ENCODE measurements at regions not wholly inside any gene's neighbourhood (a gene's known extent, or its start where the extent isn't known, plus 50 kb on each side); places are given as distances from the start of the nearest gene placed in this dataset.
"Not testable (repeated sequence)": the region's sequence is repeated elsewhere in the genome, so short reads cannot be mapped to it uniquely, and the experiment has no call there.

DNA sequence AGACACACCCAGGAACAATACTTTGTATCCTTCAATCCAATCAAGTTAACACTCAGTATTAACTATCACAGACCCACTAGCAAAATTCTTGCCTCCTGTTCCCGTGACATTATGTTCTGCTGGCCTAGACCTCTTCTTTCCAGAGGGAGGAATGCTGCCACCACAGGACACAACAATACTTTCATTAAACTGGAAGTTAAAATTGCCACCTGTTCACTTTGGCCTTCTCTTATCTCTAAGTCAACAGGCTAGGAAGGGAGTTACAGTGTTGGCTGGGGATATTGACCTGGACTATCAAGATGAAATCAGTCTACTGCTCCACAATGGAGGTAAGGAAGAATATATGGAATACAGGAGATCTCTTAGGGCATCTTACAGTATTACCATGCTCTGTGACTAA is 1000.4 kb upstream of the GBE1 start:
- ATAC-seq = no peak
- DNase-seq = no peak

- no peak for ATAC-seq
- DNase-seq = no peak
These were observed 984.1 kb upstream of the GBE1 start for GRCh38 chr3:82745544-82745943.

- no peak for ATAC-seq
- no peak for DNase-seq
These were observed 981.8 kb upstream of the GBE1 start for GRCh38 chr3:82743196-82743595.

- no peak for DNase-seq
- ATAC-seq = no peak
These were observed 979.9 kb upstream of the GBE1 start for GRCh38 chr3:82741346-82741745.

DNA sequence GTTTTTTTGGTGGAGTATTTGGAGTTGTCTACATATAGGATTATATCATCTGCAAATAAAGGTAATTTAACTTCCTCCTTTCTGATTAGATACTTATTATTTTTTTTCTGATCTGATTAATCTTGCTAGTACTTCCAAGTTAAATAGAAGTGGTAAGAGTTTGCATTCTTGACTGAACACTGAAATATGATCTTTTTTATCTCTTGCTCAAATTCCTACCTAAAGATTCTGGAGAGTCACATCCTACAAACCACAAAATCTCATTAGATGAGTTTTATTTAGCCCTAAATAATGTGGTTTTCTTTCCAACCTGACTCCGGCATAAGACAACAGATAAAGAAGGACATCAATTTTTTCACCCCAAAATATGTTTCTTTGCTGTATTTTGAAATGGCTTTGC is 977.9 kb upstream of the GBE1 start:
- DNase-seq (no peak), ATAC-seq (no peak)

GRCh38 chr3:82736696-82737277 is 975.3 kb upstream of the GBE1 start:
- DNase-seq = no peak
- ATAC-seq = no peak

- DNase-seq (no peak), ATAC-seq (no peak)
These were observed 953.8 kb upstream of the GBE1 start for GRCh38 chr3:82715091-82715856.

- no peak for DNase-seq
- ATAC-seq = no peak
These were observed 945.6 kb upstream of the GBE1 start for GRCh38 chr3:82707035-82707434.

DNA sequence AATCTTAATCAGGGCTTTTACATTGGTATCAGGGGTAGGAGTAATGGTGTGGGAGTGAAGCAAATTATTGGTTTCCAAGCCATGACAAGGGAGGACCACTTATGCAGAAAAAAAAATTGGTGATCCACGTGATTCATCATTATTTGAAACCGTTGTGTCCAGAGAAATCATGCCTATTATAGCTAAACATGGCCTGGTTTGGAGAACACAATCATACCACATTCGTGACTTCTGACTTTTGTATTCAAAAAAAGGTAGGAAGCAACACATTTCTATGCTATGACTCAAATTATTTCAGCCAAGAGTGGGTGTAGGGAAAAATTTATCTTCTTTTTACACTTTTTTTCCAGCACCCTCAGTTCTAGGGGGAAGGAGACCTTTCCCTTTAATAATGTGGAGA is 924.3 kb upstream of the GBE1 start:
- DNase-seq = no peak
- ATAC-seq = no peak

GRCh38 chr3:82676356-82677026 is 915.0 kb upstream of the GBE1 start:
- DNase-seq (no peak), ATAC-seq (no peak)

DNA sequence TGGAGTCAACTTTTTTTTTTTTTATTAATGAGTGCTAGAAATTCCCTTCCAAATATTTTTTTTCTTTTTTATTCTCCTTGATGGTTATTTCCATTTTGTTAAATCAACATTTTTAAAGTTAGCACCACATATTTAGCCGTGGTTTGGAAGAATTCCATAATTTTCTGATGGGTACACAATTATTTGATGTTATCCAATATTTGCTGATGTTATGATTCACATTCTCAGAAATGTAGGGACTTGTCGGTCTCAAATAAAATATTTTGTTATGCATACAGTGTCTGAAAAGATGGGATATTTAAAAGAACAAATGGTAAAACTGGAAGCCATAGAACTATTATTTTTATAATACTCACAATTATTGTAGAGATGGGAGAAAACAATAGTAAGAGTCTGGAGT is 911.5 kb upstream of the GBE1 start:
- no peak for DNase-seq
- no peak for ATAC-seq

DNA sequence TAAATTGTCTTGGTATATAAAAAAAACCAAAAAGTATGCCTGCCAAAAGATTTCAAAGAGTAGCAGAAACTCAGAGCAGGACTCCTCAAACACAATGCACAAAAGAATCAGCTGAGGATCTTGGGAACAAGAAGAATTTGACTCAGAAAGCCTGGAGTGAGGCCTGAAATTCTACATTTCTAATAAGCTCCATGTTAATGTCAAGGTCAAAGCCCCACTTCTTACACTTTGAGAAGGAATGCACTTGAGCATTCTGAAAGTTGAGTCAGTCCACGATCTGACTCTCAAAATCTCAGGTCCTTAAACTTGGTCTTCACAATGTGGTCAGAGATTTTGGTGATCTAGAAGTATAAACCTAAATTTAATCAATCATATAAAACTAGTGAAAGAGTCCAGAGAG is 910.0 kb upstream of the GBE1 start:
- ATAC-seq = no peak
- no peak for DNase-seq

GRCh38 chr3:82654708-82655107 is 893.3 kb upstream of the GBE1 start:
- ATAC-seq (no peak), DNase-seq (no peak)

GRCh38 chr3:82643948-82644347 is 882.5 kb upstream of the GBE1 start:
- ATAC-seq (no peak), DNase-seq (no peak)

DNA sequence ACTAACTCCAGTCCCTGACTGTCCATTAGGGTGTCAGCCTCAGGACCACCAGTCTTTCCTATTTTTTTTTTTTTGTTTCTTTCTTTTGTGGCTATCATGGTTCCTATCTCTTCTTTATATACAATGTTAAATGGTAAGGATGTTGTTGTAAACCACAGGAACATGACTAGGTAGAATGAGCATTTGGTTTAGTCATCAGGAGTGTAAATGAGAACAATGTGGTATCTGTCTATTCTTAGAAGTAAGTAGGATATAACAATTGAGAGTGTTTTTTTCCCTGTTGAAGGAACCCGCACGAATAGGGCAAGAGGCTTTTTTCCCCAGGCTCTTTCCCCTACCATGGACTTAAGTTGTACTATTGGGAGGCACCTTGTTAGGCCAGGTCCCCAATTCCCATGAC is 880.3 kb upstream of the GBE1 start:
- ATAC-seq (no peak), DNase-seq (no peak)

- DNase-seq (no peak), ATAC-seq (no peak)
These were observed 878.8 kb upstream of the GBE1 start for GRCh38 chr3:82640254-82640653.

- no peak for DNase-seq
- no peak for ATAC-seq
These were observed 876.1 kb upstream of the GBE1 start for GRCh38 chr3:82637574-82637973.

DNA sequence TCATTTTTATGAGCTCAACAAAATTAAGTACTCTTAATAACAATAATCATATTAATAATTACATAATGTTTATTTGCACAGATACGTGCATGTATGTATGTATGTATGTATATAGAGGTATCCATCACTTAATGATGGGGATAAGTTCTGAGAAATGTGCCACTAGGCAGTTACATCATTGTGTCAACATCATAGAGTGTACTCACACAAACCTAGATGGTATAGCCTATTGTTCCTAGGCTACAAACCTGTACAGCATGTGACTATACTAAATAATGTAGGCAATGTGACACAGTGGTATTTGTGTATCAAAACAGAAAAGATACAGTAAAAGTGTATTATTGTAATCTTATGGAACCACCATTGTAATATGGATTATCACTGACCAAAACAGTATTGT is 874.7 kb upstream of the GBE1 start:
- DNase-seq = no peak
- ATAC-seq = no peak

DNA sequence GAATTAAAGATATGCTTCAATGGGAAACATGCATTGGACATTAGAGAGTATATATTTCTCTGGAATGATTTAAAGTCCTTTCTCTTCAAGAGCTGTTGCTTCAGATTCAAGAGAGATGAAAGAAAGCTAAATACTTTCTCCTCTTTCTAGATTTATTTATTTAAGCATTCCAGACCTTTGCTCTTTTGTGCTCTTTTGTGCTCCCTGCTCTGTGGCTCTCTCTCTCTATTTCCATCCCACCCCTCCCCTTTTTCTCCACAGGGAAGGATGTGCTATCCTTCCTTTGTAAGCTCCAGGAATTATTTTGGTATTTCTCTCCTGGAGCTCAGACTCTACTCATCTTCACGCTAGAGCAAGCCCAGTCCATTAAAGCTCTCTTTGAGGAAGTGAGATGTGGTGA is 871.9 kb upstream of the GBE1 start:
- ATAC-seq (no peak), DNase-seq (no peak)

- no peak for ATAC-seq
- no peak for DNase-seq
These were observed 868.5 kb upstream of the GBE1 start for GRCh38 chr3:82629937-82630336.

- no peak for DNase-seq
- no peak for ATAC-seq
These were observed 867.1 kb upstream of the GBE1 start for GRCh38 chr3:82628385-82629014.

DNA sequence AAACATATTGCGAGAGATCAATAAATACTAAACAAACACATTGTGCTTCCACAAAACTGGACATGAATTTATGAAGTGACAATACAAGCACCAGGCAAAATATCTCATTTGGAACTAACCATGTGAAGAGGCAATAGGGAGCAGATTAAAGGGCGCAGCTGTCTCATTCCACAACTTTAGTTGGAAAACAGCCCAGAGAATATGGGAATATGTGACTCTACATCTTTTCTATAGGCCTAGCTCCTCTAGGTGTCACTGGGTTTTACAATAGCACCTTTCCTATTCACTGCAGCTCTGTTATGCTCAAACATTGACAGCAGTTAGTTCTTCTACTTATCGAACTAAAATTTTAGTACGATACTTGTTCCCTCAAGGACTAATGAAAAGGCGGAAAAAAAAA is 866.3 kb upstream of the GBE1 start:
- ATAC-seq (no peak), DNase-seq (no peak)

DNA sequence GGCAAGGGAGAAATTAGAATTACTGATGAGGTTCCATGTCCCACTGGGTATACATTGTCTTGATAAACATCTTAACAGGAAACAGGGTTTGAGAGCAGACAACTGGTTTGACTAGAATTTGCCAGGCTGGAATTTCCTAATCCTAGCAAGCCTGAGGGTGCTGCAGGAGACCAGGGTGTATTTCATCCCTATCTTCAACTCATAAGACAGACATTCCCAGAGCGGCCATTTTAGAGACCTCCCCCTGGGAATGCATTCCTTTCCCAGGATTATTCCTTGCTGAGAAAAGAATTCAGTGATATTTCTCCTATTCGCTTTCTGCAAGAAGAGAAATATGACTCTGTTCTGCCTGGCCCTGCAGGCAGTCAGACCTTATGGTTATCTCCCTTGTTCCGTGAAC is 859.3 kb upstream of the GBE1 start:
- not testable (repeated sequence) for DNase-seq, ATAC-seq

Measured in stimulated activated naive CD8-positive, alpha-beta T cell treated with anti-CD3 and anti-CD28 coated beads, Interleukin-15, Interleukin-2, amounts not matched to agents 100 U/mL and 50 U/mL, for 24 hours (primary cell).